ENCODE measurements at regions not wholly inside any gene's neighbourhood (a gene's known extent, or its start where the extent isn't known, plus 50 kb on each side); places are given as distances from the start of the nearest gene placed in this dataset.

DNA sequence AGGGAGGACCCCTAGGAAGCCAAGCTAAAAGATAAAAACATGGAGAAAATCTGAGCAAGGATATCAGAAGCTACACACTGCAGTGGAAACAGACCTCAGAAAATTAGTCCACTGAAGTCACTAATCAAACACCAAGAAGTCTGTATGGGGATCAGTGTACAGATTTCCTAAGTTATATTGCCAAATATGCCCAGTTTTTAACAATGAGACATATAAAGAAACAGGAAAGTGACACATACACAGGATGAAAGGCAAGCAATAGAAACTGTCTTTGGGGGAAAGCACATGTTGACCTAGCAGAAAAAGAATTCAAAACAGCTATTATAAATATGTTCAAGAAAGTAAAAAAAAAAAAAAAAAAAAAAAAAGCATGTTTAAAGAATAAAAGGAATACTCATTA, 153.7 kb downstream of the PPP4R3C start:
- TF ChIP-seq POLR2A (IDR thresholded peaks at IDR 0.05) (no peak), EP300 (IDR thresholded peaks at IDR 0.05) (no peak)
- TF ChIP-seq, protein P1, sequence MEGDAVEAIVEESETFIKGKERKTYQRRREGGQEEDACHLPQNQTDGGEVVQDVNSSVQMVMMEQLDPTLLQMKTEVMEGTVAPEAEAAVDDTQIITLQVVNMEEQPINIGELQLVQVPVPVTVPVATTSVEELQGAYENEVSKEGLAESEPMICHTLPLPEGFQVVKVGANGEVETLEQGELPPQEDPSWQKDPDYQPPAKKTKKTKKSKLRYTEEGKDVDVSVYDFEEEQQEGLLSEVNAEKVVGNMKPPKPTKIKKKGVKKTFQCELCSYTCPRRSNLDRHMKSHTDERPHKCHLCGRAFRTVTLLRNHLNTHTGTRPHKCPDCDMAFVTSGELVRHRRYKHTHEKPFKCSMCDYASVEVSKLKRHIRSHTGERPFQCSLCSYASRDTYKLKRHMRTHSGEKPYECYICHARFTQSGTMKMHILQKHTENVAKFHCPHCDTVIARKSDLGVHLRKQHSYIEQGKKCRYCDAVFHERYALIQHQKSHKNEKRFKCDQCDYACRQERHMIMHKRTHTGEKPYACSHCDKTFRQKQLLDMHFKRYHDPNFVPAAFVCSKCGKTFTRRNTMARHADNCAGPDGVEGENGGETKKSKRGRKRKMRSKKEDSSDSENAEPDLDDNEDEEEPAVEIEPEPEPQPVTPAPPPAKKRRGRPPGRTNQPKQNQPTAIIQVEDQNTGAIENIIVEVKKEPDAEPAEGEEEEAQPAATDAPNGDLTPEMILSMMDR (IDR thresholded peaks at IDR 0.05) = no peak
